K562 (cell line): ENCODE measurements at regions not wholly inside any gene's neighbourhood (a gene's known extent, or its start where the extent isn't known, plus 50 kb on each side); places are given as distances from the start of the nearest gene placed in this dataset.

ENCODE experiments used
- ATAC-seq: fragments of 200-7000 bp; cut with Tn5 transposase; 3 replicates; pipeline ENCODE4 v1.9.1; 2020; ENCODE audit warnings: moderate library complexity
- BruUV-seq: library from RNA; stranded (reverse); fragments of 400-500 nt; replicated peaks from 2 replicates; lab custom pipeline; 2021; lab: Mats Ljungman, UMichigan
- CTCF ChIA-PET: fragments of 300-600 bp; formaldehyde crosslinking; extraction: SDS; loops from one replicate; lab custom pipeline; 2021; ENCODE audit warnings: low intra/inter-chr PET ratio; lab: Yijun Ruan, JAX
- POLR2A ChIA-PET: fragments of 300-600, 350-650 bp; sonication (Branson Sonifier 250); formaldehyde crosslinking; extraction: SDS; loops from one replicate; lab custom pipeline; 2021; ENCODE audit warnings: antibody characterized with exemption, inconsistent platforms; lab: Yijun Ruan, JAX
- DNase-seq, 4 experiments: peaks; one replicate each; pipeline versions ENCODE4 v3.0.0 to v3.0.0-alpha.2; 2011 to 2018; ENCODE audit warnings: low spot score in 3 of 4, mixed read lengths in 3 of 4; ENCODE audit errors: extremely low read depth in 1 of 4
- FAIRE-seq: peaks from 2 replicates; lab custom pipeline; 2011; peaks lifted over from hg19 to GRCh38; lab: Jason Lieb, UNC
- H2AFZ ChIP-seq: 2 replicates; pipeline ENCODE4 v1.6.0; 2011; ENCODE audit warnings: low read depth, low read length, control low read depth, inconsistent platforms
- H3K27ac ChIP-seq: fragments of 200-600 bp; 3 replicates; pipeline ENCODE4 v1.8.0; 2011; ENCODE audit warnings: low read depth, mild to moderate bottlenecking, control low read depth, inconsistent platforms, low read length, moderate library complexity, mixed read lengths; ENCODE audit errors: extremely low read depth
- H3K27me3 ChIP-seq, 2 experiments: fragments of 300-600 bp in 1 of 2; 2 replicates in 1 of 2; 3 replicates in 1 of 2; pipeline versions ENCODE4 v1.6.0 to v1.8.0; 2011; ENCODE audit warnings: inconsistent platforms in 2 of 2, low read length in 2 of 2, mild to moderate bottlenecking in 1 of 2, mixed read lengths in 1 of 2, moderate library complexity in 1 of 2; ENCODE audit not compliant: control insufficient read depth in 2 of 2, insufficient read depth in 2 of 2
- H3K36me3 ChIP-seq: fragments of 300-600 bp; 3 replicates; pipeline ENCODE4 v1.8.0; 2011; ENCODE audit warnings: mild to moderate bottlenecking, low read length, inconsistent platforms; ENCODE audit not compliant: control insufficient read depth, insufficient read depth
- H3K4me1 ChIP-seq, 2 experiments: fragments of 200-600 bp in 1 of 2; replicated peaks in 1 of 2; 2 replicates in 1 of 2; 3 replicates in 1 of 2; pipeline versions ENCODE4 v1.5.1 to v1.8.0; 2011; ENCODE audit warnings: inconsistent platforms in 2 of 2, low read length in 2 of 2, mild to moderate bottlenecking in 1 of 2, mixed read lengths in 1 of 2, moderate library complexity in 1 of 2; ENCODE audit not compliant: control insufficient read depth in 2 of 2, insufficient read depth in 2 of 2
- H3K4me2 ChIP-seq: 2 replicates; pipeline ENCODE4 v1.6.1; 2011; ENCODE audit warnings: low read length, control low read depth, inconsistent platforms, mixed read lengths; ENCODE audit not compliant: insufficient read depth
- H3K4me3 ChIP-seq: fragments of 200-600 bp; sonication (generic), shearing (Covaris generic); 2 replicates; pipeline ENCODE4 v1.5.1; 2016; ENCODE audit warnings: control low read depth, inconsistent platforms
- H3K79me2 ChIP-seq: fragments of 200-600 bp; 3 replicates; pipeline ENCODE4 v1.8.0; 2011; ENCODE audit warnings: low read length, inconsistent platforms; ENCODE audit not compliant: control insufficient read depth, insufficient read depth
- H3K9ac ChIP-seq, 2 experiments: 2 replicates each; pipeline versions ENCODE4 v1.6.0 to v1.6.1; 2011; ENCODE audit warnings: low read depth in 2 of 2, low read length in 2 of 2, control low read depth in 1 of 2, inconsistent platforms in 1 of 2, mild to moderate bottlenecking in 1 of 2, mixed read lengths in 1 of 2; ENCODE audit not compliant: insufficient read depth in 1 of 2
- H3K9me1 ChIP-seq: one replicate; pipeline ENCODE4 v1.6.0; 2011; ENCODE audit warnings: inconsistent platforms, mild to moderate bottlenecking, low read length, moderate library complexity; ENCODE audit not compliant: control insufficient read depth, insufficient read depth
- H3K9me3 ChIP-seq: replicated peaks from 2 replicates; pipeline ENCODE4 v1.5.1; 2011; ENCODE audit warnings: low read depth, low read length, inconsistent platforms; ENCODE audit not compliant: control insufficient read depth, insufficient read depth
- H4K20me1 ChIP-seq: replicated peaks from 2 replicates; pipeline ENCODE4 v1.6.1; 2011; ENCODE audit warnings: low read length, inconsistent platforms, mixed read lengths; ENCODE audit not compliant: control insufficient read depth, insufficient read depth
- CGGBP1 ChIP-seq: fragments of 250-450 bp; sonication (Bioruptor Pico); IDR thresholded peaks from 2 replicates; pipeline ENCODE4 v1.9.0; 2021; ENCODE audit warnings: mild to moderate bottlenecking
- EZH2 ChIP-seq: IDR thresholded peaks from 2 replicates; pipeline ENCODE4 v1.6.1; 2012; ENCODE audit warnings: low read depth, mild to moderate bottlenecking, inconsistent platforms, low read length, borderline replicate concordance
- GTF2A2 ChIP-seq: IDR thresholded peaks from 2 replicates; pipeline ENCODE4 v1.6.1; 2016; ENCODE audit warnings: mild to moderate bottlenecking, missing genetic modification characterization, missing compliant biosample characterization
- HIVEP1 ChIP-seq: fragments of 250-450 bp; sonication (Bioruptor Pico); IDR thresholded peaks from 2 replicates; pipeline ENCODE4 v1.4.0; 2020; ENCODE audit warnings: mild to moderate bottlenecking
- ID3 ChIP-seq, 2 experiments: fragments of 250-450 bp in 1 of 2; fragments of 450-650 bp in 1 of 2; sonication (Bioruptor Pico) in 1 of 2; IDR thresholded peaks; 2 replicates each; pipeline versions ENCODE4 v1.6.1 to v1.8.0; 2016 to 2021; ENCODE audit warnings: mild to moderate bottlenecking in 2 of 2, moderate library complexity in 2 of 2, missing compliant biosample characterization in 1 of 2, missing genetic modification characterization in 1 of 2
- MEF2A ChIP-seq: IDR thresholded peaks from 2 replicates; pipeline ENCODE4 v1.6.1; 2011; ENCODE audit warnings: low read depth, mild to moderate bottlenecking, low read length, moderate library complexity; ENCODE audit not compliant: control insufficient read depth
- MTA2 ChIP-seq: fragments of 450-650 bp; IDR thresholded peaks from 2 replicates; pipeline ENCODE4 v1.6.1; 2016; ENCODE audit warnings: low read depth
- NKRF ChIP-seq: fragments of 450-650 bp; IDR thresholded peaks from 2 replicates; pipeline ENCODE4 v1.6.1; 2016; ENCODE audit warnings: borderline replicate concordance
- PCBP1 ChIP-seq: fragments of 200-400 bp; formaldehyde crosslinking; IDR thresholded peaks from 2 replicates; pipeline ENCODE4 v1.6.1; 2018; ENCODE audit warnings: mild to moderate bottlenecking, low read depth, low read length; ENCODE audit not compliant: poor library complexity, severe bottlenecking
- RBM34 ChIP-seq: fragments of 200-400 bp; formaldehyde crosslinking; IDR thresholded peaks from 2 replicates; pipeline ENCODE4 v1.6.1; 2018; ENCODE audit warnings: low read length, borderline replicate concordance; ENCODE audit not compliant: insufficient read depth
- RUNX1 ChIP-seq: sonication (generic); IDR thresholded peaks from 2 replicates; pipeline ENCODE4 v1.6.1; 2016; ENCODE audit warnings: antibody characterized with exemption, low read depth
- SLC30A9 ChIP-seq: fragments of 250-450 bp; sonication (Bioruptor Pico); IDR thresholded peaks from 2 replicates; pipeline ENCODE4 v1.8.0; 2022; ENCODE audit warnings: mild to moderate bottlenecking, moderate library complexity
- SMARCA5 ChIP-seq: fragments of 450-650 bp; IDR thresholded peaks from 2 replicates; pipeline ENCODE4 v1.6.1; 2016
- SRSF7 ChIP-seq: fragments of 200-400 bp; formaldehyde crosslinking; optimal IDR thresholded peaks from 2 replicates; pipeline ENCODE3; 2017; ENCODE audit warnings: mild to moderate bottlenecking, low read depth, low read length
- TRIM28 ChIP-seq: fragments of 450-650 bp; IDR thresholded peaks from 2 replicates; pipeline ENCODE4 v1.6.1; 2017
- U2AF1 ChIP-seq: fragments of 200-400 bp; formaldehyde crosslinking; optimal IDR thresholded peaks from 2 replicates; pipeline ENCODE3; 2017; ENCODE audit warnings: mild to moderate bottlenecking, low read depth, low read length, moderate library complexity
- ZNF253 ChIP-seq: fragments of 250-450 bp; sonication (Bioruptor Pico); conservative IDR thresholded peaks from 2 replicates; pipeline ENCODE4 v1.6.1; 2021; ENCODE audit warnings: mild to moderate bottlenecking
- WGBS: fragments of 100-300 bp; shearing (Covaris generic); methylation state at CpG from one replicate; pipeline ENCODE4 v1.1.6; 2016; ENCODE audit warnings: low coverage, mixed read lengths; ENCODE audit not compliant: insufficient coverage; ENCODE audit errors: missing lambda C conversion rate; 5-methylcytosine and 5-hydroxymethylcytosine counted together
- in situ Hi-C: fragments of 300-500 bp; cut with MboI; formaldehyde crosslinking; loops from 4 replicates; pipeline ENCODE4 v1.15.0; 2018; ENCODE audit warnings: inconsistent platforms, mixed read lengths
- intact Hi-C: fragments of 100-400 bp; cut with micrococcal nuclease; formaldehyde crosslinking; loops from 2 replicates; pipeline ENCODE4 v1.14.2; 2022
- TF ChIP-seq, protein P1 (sequence below): sonication (generic); formaldehyde crosslinking; IDR thresholded peaks from 2 replicates; pipeline ENCODE4 v1.8.0; 2022; ENCODE audit warnings: mild to moderate bottlenecking, missing genetic modification reagents

DNA sequence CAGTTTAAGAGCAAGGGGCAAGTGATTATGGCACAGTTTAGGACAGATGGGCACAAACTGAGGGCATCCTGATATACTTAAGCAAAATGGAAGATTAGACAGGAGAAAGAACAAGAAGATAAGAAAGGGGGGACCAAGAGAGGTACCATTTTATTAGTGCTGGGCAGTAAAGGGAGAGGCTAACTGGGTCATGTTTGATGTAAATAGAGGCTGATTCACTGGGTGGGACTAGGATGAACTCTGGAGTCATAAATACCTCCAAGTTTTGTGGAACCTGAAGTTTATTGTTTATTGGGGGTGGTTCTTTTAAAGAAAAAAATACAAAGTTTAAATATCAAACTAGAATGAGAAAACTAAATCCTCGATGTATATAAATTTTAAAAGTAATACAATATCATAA lies 1067.2 kb upstream of the GYPC start:
- DNase-seq = no peak
- no peak for ATAC-seq
- no peaks in the 10 kb centered on the region for H3K4me1 ChIP-seq
- in situ Hi-C loops = no loop called here
- H3K9ac ChIP-seq = no peak overlapping the region
- H3K79me2 ChIP-seq = no peaks in the 10 kb centered on the region
- ChIA-PET CTCF (no interaction called here), POLR2A (no interaction called here)
- H3K4me2 ChIP-seq = no peak overlapping the region
- WGBS = 0% methylated on average over 1 of the region's 1 CpG
- H3K27me3 ChIP-seq = no peaks in the 10 kb centered on the region
- H2AFZ ChIP-seq = no peak overlapping the region
- H3K27ac ChIP-seq = no peak overlapping the region
- H4K20me1 ChIP-seq = no peaks in the 10 kb centered on the region
- TF ChIP-seq GTF2A2 (tag) (no peak), SRSF7 (no peak), SMARCA5 (no peak), MTA2 (no peak), EZH2 (no peak), ZNF253 (CRISPR knock-in tag) (no peak), HIVEP1 (CRISPR knock-in tag) (no peak), MEF2A (no peak), U2AF1 (no peak), TRIM28 (no peak), ID3 (CRISPR knock-in tag; IDR thresholded peaks at IDR 0.05) (no peak), ID3 (tag; IDR thresholded peaks at IDR 0.05) (no peak), CGGBP1 (no peak), RUNX1 (no peak), NKRF (no peak), SLC30A9 (CRISPR knock-in tag) (no peak), PCBP1 (no peak), RBM34 (no peak)
- TF ChIP-seq, protein P1, sequence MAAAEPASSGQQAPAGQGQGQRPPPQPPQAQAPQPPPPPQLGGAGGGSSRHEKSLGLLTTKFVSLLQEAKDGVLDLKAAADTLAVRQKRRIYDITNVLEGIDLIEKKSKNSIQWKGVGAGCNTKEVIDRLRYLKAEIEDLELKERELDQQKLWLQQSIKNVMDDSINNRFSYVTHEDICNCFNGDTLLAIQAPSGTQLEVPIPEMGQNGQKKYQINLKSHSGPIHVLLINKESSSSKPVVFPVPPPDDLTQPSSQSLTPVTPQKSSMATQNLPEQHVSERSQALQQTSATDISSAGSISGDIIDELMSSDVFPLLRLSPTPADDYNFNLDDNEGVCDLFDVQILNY (CRISPR knock-in tag) = no peak
- TF ChIP-seq, all 486 proteins: peak for 0
- FAIRE-seq = no peak
- Histone ChIP-seq H3K36me3 (no peaks in the 10 kb centered on the region), H3K4me3 (no peak overlapping the region), H3K9me3 (no peaks in the 10 kb centered on the region), H3K9me1 (no peaks in the 10 kb centered on the region)
- no TSS peak for BruUV-seq
- intact Hi-C loops = no loop called here
